CD4-positive, alpha-beta T cell treated with Interleukin-12 subunit alpha and Interleukin-12 subunit beta, for 1 hour (primary cell): ENCODE measurements at regions not wholly inside any gene's neighbourhood (a gene's known extent, or its start where the extent isn't known, plus 50 kb on each side); places are given as distances from the start of the nearest gene placed in this dataset.
"Not testable (repeated sequence)": the region's sequence is repeated elsewhere in the genome, so short reads cannot be mapped to it uniquely, and the experiment has no call there.

Source experiments
- DNase-seq: peaks from one replicate; pipeline ENCODE4 v3.0.0-alpha.2; 2020

- no peak for DNase-seq
Observed at GRCh38 chr2:40957508-40957907, 505.6 kb upstream of the SLC8A1 start.

DNA sequence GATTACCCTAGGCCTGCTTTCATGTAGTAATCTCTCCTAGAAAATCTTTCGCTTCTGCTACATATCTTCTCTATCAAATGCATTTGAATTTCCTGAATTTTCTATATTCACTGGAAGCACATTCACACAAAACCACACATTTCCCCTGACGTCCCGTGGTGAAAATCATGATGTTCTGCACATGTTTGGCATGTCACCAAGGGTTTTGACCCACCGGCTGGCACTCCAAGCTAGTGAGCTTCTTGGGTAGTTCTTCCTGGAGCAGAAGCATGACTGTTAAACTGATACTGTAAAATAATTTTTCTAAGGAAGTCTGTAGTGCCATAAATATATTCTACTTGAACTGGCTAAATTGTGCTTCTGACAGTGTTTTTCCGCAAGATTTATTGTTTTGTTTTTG lies 510.1 kb upstream of the SLC8A1 start:
- no peak for DNase-seq

- DNase-seq, result no peak
Observed at GRCh38 chr2:40964509-40965250, 512.8 kb upstream of the SLC8A1 start.

DNA sequence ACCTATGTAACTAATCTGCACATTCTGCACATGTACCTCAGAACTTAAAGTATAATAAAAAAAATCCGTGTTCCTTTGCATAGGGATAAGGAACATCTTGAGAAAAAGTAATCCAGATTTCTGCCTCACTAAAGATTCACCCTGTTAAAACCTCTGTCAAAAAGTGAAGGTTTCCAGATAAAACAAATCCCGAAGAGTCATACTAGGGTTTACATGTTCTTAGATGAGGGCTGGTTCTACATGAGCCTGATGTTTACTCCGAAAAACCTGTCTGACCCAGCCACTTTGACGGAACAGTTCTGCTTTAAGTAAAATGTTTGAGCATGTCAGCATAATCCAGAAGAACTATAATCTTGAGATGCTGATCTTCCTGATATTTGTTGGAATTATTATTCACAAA lies 515.6 kb upstream of the SLC8A1 start:
- DNase-seq, result no peak

- no peak for DNase-seq
Observed at GRCh38 chr2:40975151-40975550, 523.3 kb upstream of the SLC8A1 start.

- DNase-seq, result no peak
Observed at GRCh38 chr2:40997362-40997761, 545.5 kb upstream of the SLC8A1 start.

- DNase-seq, result no peak
Observed at GRCh38 chr2:41000374-41000773, 548.5 kb upstream of the SLC8A1 start.

DNA sequence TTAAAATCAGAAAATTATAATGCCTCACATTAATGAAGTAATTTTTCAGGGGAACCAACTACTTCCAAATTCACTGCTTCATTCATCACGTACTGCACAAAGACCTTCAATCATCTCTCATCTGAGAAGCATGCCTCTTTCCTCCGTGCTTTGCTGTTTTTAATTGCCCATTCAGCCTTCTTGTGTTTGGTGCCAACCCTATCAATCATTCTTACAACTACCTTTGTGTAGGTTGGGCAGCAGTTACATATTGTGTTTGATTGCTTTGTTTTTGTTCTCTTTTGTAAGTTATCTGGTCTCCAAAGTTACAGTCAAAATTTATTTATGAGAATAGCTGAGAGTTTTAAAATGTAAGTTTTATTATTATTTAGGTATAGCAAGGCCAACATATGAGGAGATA lies 549.0 kb upstream of the SLC8A1 start:
- no peak for DNase-seq

- no peak for DNase-seq
Observed at GRCh38 chr2:41004700-41005099, 552.8 kb upstream of the SLC8A1 start.

GRCh38 chr2:41020358-41020757 lies 568.5 kb upstream of the SLC8A1 start:
- no peak for DNase-seq

DNA sequence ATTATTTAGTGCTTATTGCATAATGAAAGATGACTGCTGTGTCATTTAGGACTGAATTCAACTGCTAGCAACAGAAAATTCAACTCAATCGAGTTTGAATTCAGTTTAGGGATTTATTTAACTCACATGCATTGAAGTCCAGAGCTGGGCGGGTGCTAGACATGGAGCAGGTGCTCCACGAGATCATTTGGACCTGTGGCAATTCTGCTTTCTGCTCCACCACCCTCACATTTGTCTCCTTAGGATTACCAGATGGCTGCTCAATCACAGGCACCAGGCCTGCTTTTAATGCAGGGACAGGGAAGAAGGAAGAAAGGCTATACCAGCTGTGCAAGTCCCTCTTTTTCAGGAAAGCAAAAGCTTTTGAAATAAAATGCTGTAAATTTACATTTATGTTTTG lies 572.9 kb upstream of the SLC8A1 start:
- DNase-seq, result no peak

DNA sequence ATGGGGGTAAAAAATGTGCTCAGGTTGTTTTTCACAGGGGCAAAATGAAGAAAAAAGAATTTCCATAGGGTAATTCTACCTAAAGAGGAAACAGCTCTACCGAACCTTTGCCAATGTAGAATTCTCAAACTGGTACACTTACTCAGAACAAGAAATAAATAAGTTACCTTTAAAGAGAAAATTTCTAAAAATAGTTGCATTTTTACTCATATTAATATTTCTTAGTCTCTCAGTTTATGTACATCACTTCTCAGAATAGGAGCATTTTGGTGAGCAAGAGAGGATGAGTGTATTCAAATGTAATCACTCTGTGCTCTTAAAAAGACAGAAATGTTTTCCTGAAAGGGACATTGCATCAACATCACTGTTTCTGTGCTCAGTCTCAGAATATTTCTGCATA lies 574.7 kb upstream of the SLC8A1 start:
- no peak for DNase-seq

GRCh38 chr2:41027095-41027494 lies 575.2 kb upstream of the SLC8A1 start:
- DNase-seq, result no peak

DNA sequence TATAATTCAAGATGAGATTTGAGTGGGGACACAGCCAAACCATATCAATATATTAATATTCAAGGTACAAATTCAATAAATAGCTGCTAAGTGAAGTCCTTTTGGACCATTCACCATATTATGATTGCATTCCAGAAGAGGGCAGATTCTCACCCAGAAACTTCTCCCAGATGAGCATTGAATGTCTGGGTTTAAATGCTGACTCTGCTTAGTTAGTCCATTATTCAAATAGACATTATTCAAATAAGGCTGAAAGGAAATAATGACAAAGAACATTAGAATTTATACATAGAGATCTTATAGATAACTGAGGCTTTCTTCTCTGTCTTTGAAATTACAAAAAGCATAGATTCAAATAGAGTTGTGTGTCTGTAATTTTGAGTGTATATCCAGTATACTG lies 579.4 kb upstream of the SLC8A1 start:
- no peak for DNase-seq

GRCh38 chr2:41032715-41033114 lies 580.8 kb upstream of the SLC8A1 start:
- no peak for DNase-seq

- no peak for DNase-seq
Observed at GRCh38 chr2:41033127-41033526, 581.2 kb upstream of the SLC8A1 start.

DNA sequence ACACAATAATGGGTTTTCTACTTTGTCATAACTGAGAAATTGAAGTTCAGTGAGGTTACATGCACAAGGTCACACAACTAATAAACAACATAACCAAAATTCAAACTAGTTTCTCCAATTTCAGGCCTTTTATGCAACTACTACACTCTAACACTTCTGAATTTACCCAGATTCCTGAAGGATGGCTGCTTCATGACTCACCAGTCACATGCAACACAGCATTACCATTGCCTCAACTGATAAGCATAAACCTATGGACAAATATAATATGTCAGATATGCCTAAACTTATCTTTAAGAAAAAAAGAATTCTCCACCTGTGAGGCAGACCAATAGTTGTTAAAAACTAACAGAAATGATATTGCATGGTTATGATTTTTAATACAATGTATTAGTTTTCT lies 586.5 kb upstream of the SLC8A1 start:
- DNase-seq, result no peak

DNA sequence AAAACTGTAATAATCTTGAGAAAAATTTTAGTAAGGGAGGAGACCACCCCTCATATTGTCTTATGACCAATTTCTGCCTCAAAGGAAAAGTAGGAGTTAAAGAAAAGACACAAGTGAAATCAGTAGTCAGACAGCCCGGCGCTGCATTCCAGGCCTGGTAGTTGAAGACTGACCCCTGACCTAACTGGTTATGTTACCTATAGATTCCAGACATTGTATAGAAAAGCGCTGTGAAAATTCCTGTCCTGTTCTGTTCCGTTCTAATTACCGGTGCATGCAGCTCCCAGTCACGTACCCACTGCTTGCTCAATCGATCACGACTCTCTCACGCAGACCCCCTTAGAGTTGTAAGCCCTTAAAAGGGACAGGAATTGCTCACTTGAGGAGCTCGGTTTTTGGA lies 587.9 kb upstream of the SLC8A1 start:
- DNase-seq, result not testable (repeated sequence)

DNA sequence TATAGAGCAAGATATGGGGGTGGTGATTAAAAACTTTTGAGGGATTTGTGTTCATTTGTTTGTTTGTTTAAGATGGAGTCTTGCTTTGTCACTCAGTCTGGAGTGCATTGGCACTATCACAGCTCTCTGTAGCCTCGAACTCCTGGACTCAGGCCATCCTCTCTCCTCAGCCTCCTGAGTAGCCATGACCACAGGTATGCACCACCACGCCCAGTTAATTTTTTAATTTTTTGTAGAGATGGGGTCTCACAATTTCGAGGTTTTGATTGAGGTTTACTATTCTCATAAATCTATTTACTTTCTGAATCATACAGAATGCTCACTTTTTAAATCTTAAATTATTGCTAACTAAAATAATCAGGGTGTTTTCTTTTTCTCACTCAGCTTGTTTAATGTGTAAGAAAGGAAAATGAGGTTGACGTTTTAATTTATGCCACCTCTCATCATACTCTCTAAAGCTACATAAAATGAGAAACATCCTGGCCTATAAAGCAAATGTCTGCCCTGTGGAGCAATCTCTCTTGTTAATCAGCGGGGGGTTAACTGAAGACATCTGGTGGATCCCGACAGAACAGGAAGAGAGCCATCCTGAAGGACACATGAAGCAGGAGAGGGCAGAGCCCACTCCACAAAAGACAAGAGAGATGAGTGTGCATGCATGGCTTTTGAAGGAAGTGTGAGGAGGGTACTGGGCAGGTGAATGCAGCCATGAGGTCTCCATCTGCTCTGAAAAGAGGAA lies 589.1 kb upstream of the SLC8A1 start:
- DNase-seq, result no peak

DNA sequence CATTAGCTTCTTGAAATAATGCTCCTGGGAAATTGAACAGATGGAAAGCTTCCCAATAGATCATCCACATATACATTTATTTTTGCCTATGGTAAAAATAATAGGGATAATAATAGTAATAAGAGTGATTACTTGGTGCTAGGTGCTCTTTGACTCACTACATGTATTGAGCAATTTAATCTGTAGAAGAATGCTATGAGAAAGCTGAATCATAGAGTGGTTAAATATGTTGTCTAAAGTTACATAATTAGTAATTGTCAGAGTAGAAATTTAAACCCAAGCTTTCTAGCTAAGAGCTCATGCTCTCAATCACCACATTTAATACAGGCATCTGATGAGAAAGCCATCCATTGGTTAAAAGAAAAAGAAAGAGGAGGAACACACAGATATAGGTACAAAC lies 590.5 kb upstream of the SLC8A1 start:
- no peak for DNase-seq

GRCh38 chr2:41061356-41061755 lies 609.5 kb upstream of the SLC8A1 start:
- no peak for DNase-seq

DNA sequence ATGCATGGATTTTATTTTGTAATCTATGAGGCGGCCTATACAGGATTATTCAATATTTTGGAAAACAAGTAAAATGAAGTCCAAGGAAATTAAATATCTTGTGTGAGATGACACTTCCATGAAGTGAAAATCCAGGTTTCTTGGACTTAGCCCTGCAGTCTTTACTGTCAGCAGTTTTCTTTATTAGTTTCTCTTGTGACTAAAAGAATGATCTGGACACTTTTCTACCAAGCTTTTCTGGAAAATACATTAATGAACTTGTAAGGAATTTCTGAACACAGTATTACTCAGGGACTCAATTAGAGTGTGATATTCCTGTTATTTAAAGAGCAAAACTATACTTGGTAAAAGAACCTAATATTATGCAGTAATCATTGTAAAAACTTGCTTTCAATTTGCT lies 610.4 kb upstream of the SLC8A1 start:
- DNase-seq, result no peak

DNA sequence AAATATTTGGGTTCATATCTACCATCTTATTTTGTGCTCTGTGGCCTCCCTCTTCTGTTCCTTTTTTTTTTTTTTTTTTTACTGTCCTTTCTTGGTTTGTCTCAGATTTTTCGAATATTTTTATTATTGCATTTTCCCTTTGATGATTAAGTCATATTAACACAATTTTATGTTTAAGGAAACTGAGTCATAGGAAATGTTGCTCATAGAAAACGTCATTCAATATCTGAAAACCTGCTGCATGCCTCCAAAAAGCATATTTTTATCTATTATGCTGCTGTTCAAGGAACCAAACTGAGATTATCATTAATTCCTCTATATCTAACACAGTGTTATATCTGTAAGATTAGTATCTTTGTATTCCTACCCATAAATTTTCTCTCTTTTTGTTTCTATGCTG lies 614.3 kb upstream of the SLC8A1 start:
- no peak for DNase-seq

DNA sequence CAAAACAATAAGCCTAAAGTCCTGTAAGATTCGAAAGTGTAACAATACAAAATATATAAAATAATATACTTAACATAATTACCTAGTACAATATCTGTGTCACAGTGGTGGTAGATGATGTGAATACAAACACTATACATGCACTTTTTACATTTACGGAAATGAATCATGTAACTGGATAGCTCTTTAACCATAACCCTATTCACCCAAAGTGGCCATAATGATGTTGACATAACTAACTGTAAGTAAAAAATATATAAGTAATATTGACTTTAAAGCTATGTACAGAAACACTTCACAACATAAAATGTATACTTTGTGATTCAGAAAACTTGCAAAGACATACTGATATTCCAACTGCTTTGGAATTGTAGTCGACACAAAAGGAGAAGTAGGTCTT lies 616.9 kb upstream of the SLC8A1 start:
- DNase-seq, result no peak

GRCh38 chr2:41078341-41078740 lies 626.5 kb upstream of the SLC8A1 start:
- no peak for DNase-seq
